H9 (cell line): ENCODE measurements at regions not wholly inside any gene's neighbourhood (a gene's known extent, or its start where the extent isn't known, plus 50 kb on each side); places are given as distances from the start of the nearest gene placed in this dataset.

ENCODE experiments used
- DNase-seq: peaks from one replicate; pipeline ENCODE4 v3.0.0-alpha.2; 2017
- H2AFZ ChIP-seq: one replicate; pipeline ENCODE4 v1.6.1; 2013; ENCODE audit warnings: mild to moderate bottlenecking, low read length, control low read depth, moderate library complexity
- H2AK5ac ChIP-seq: 2 replicates; pipeline ENCODE4 v1.6.1; 2013; ENCODE audit warnings: low read length, control low read depth, mixed read lengths; ENCODE audit not compliant: insufficient read length
- H2BK120ac ChIP-seq: one replicate; pipeline ENCODE4 v1.6.1; 2013; ENCODE audit warnings: low read depth, mild to moderate bottlenecking, low read length, control low read depth, inconsistent platforms; ENCODE audit not compliant: poor library complexity, severe bottlenecking
- H2BK12ac ChIP-seq: 2 replicates; pipeline ENCODE4 v1.6.1; 2013; ENCODE audit warnings: low read length, control low read depth, mixed read lengths, low read depth; ENCODE audit not compliant: insufficient read length
- H2BK15ac ChIP-seq: 2 replicates; pipeline ENCODE4 v1.6.1; 2013; ENCODE audit warnings: low read depth, low read length, control low read depth
- H2BK20ac ChIP-seq: one replicate; pipeline ENCODE4 v1.6.1; 2013; ENCODE audit warnings: low read depth, mild to moderate bottlenecking, low read length, control low read depth, inconsistent platforms; ENCODE audit not compliant: poor library complexity, severe bottlenecking
- H2BK5ac ChIP-seq: 2 replicates; pipeline ENCODE4 v1.6.1; 2013; ENCODE audit warnings: low read length, control low read depth, mixed read lengths; ENCODE audit not compliant: insufficient read length
- H3K14ac ChIP-seq: 2 replicates; pipeline ENCODE4 v1.6.1; 2013; ENCODE audit warnings: low read length, control low read depth; ENCODE audit not compliant: insufficient read depth
- H3K18ac ChIP-seq: 2 replicates; pipeline ENCODE4 v1.6.1; 2013; ENCODE audit warnings: low read depth, mild to moderate bottlenecking, mixed read lengths, low read length, control low read depth; ENCODE audit not compliant: insufficient read length
- H3K23ac ChIP-seq: 2 replicates; pipeline ENCODE4 v1.6.1; 2013; ENCODE audit warnings: low read length, control low read depth, mixed read lengths, low read depth; ENCODE audit not compliant: insufficient read length
- H3K23me2 ChIP-seq: 2 replicates; pipeline ENCODE4 v1.6.1; 2013; ENCODE audit warnings: low read depth, mild to moderate bottlenecking, mixed read lengths, low read length, control low read depth; ENCODE audit not compliant: insufficient read length, poor library complexity, severe bottlenecking
- H3K27ac ChIP-seq: 2 replicates; pipeline ENCODE4 v1.5.1; 2013; ENCODE audit warnings: low read length, control low read depth, mixed read lengths, low read depth; ENCODE audit not compliant: insufficient read length
- H3K27me3 ChIP-seq: 2 replicates; pipeline ENCODE4 v1.6.1; 2013; ENCODE audit warnings: low read length, control low read depth, inconsistent platforms; ENCODE audit not compliant: insufficient read depth
- H3K4ac ChIP-seq: 2 replicates; pipeline ENCODE4 v1.6.1; 2013; ENCODE audit warnings: low read depth, mild to moderate bottlenecking, control low read depth, inconsistent platforms, low read length, moderate library complexity
- H3K4me1 ChIP-seq: 2 replicates; pipeline ENCODE4 v1.6.1; 2013; ENCODE audit warnings: low read length, control low read depth, inconsistent platforms; ENCODE audit not compliant: insufficient read depth
- H3K4me2 ChIP-seq: 2 replicates; pipeline ENCODE4 v1.6.1; 2013; ENCODE audit warnings: low read length, control low read depth, mixed read lengths; ENCODE audit not compliant: insufficient read length, insufficient read depth
- H3K56ac ChIP-seq: 2 replicates; pipeline ENCODE4 v1.6.1; 2013; ENCODE audit warnings: low read depth, mild to moderate bottlenecking, mixed read lengths, low read length, control low read depth; ENCODE audit not compliant: insufficient read length
- H3K79me1 ChIP-seq: 2 replicates; pipeline ENCODE4 v1.6.1; 2013; ENCODE audit warnings: low read depth, mild to moderate bottlenecking, moderate library complexity, low read length, control low read depth, inconsistent platforms; ENCODE audit not compliant: insufficient read depth, poor library complexity, severe bottlenecking
- H3K79me2 ChIP-seq: 2 replicates; pipeline ENCODE4 v1.6.1; 2013; ENCODE audit warnings: low read length, control low read depth, inconsistent platforms; ENCODE audit not compliant: insufficient read depth
- H3K9ac ChIP-seq: 2 replicates; pipeline ENCODE4 v1.6.1; 2013; ENCODE audit warnings: low read length, control low read depth, mixed read lengths; ENCODE audit not compliant: insufficient read length; ENCODE audit errors: extremely low read depth
- H3K9me3 ChIP-seq: one replicate; pipeline ENCODE4 v1.6.1; 2013; ENCODE audit warnings: low read depth, low read length, inconsistent platforms; ENCODE audit not compliant: control insufficient read depth
- H3T11ph ChIP-seq: one replicate; pipeline ENCODE4 v1.6.1; 2013; ENCODE audit warnings: mild to moderate bottlenecking, low read length, control low read depth, inconsistent platforms
- H4K20me1 ChIP-seq: one replicate; pipeline ENCODE4 v1.6.1; 2013; ENCODE audit not compliant: control insufficient read depth, insufficient read length, insufficient read depth
- H4K5ac ChIP-seq: 2 replicates; pipeline ENCODE4 v1.6.1; 2013; ENCODE audit warnings: low read depth, mild to moderate bottlenecking, mixed read lengths, low read length, control low read depth; ENCODE audit not compliant: insufficient read length
- H4K8ac ChIP-seq: replicated peaks from 2 replicates; pipeline ENCODE4 v1.6.1; 2013; ENCODE audit warnings: low read length, control low read depth, mixed read lengths, low read depth; ENCODE audit not compliant: insufficient read length
- H4K91ac ChIP-seq: 2 replicates; pipeline ENCODE4 v1.6.1; 2013; ENCODE audit warnings: low read depth, mild to moderate bottlenecking, moderate library complexity, mixed read lengths, low read length, control low read depth; ENCODE audit not compliant: insufficient read length
- H3K27ac Mint-ChIP-seq, 3 experiments: 2 replicates in 2 of 3; 3 replicates in 1 of 3; pipeline ENCODE4 v1.8.0; 2020 to 2021; ENCODE audit warnings: mixed read lengths in 3 of 3, mild to moderate bottlenecking in 1 of 3, moderate library complexity in 1 of 3
- H3K27me3 Mint-ChIP-seq: 2 replicates; pipeline ENCODE4 v1.8.0; 2021; ENCODE audit warnings: low read depth, mild to moderate bottlenecking, moderate library complexity, mixed read lengths
- H3K36me3 Mint-ChIP-seq, 3 experiments: 2 replicates in 2 of 3; 3 replicates in 1 of 3; pipeline ENCODE4 v1.8.0; 2020 to 2021; ENCODE audit warnings: low read depth in 3 of 3, mixed read lengths in 3 of 3; ENCODE audit not compliant: insufficient read depth in 1 of 3
- H3K4me1 Mint-ChIP-seq, 2 experiments: 2 replicates each; pipeline ENCODE4 v1.8.0; 2020; ENCODE audit warnings: mixed read lengths in 2 of 2
- H3K4me3 Mint-ChIP-seq, 2 experiments: 2 replicates in 1 of 2; 3 replicates in 1 of 2; pipeline ENCODE4 v1.8.0; 2020 to 2021; ENCODE audit warnings: mild to moderate bottlenecking in 2 of 2, mixed read lengths in 2 of 2, moderate library complexity in 1 of 2
- H3K9me3 Mint-ChIP-seq, 2 experiments: 2 replicates in 1 of 2; 3 replicates in 1 of 2; pipeline ENCODE4 v1.8.0; 2020; ENCODE audit warnings: mild to moderate bottlenecking in 2 of 2, mixed read lengths in 2 of 2, moderate library complexity in 1 of 2
- WGBS: extraction: QIAGEN DNeasy Blood & Tissue Kit; methylation state at CpG from one replicate; pipeline ENCODE4 v1.1.7; 2013; ENCODE audit warnings: missing lambda C conversion rate, low lambda C conversion rate, mixed read lengths; ENCODE audit not compliant: insufficient read length; ENCODE audit errors: extremely low coverage; 5-methylcytosine and 5-hydroxymethylcytosine counted together
- TF ChIP-seq, protein P1 (sequence below): fragments of 200-600 bp; sonication (generic); conservative IDR thresholded peaks from 3 replicates; pipeline ENCODE4 v1.8.0; 2021; ENCODE audit warnings: antibody characterized with exemption, mild to moderate bottlenecking

DNA sequence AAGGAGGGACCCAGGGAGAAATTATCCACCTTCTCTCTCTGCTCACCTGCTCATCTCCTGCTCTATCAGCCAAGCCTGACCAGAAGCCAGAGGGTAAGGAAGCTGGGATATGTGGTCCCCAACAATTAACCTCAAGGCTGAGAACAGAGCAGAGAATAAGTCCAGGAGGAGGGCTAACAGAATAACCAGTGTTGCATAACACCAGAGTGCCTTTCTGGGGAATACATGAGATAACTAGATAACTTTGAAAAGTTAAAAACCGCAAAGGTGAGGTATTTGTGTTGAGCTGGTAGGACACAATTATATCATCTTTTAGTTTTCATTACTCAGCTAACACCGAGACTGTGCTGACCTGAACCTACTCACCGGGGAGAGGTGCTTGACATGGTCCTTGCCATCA, 180.8 kb downstream of the SALL1 start:
- no CpG with 5 or more reads among the region's 3 CpGs for WGBS
- Histone ChIP-seq H3K9me3 (no peaks in the 10 kb centered on the region), H2BK5ac (no peak overlapping the region), H4K8ac (no peak overlapping the region), H3K56ac (no peak overlapping the region), H2BK20ac (no peak overlapping the region), H3K23me2 (no peaks in the 10 kb centered on the region), H3K18ac (no peak overlapping the region), H3K9ac (no peak overlapping the region), H2BK120ac (no peak overlapping the region), H3T11ph (no peak overlapping the region), H4K5ac (no peak overlapping the region), H2BK12ac (no peak overlapping the region), H3K79me2 (no peaks in the 10 kb centered on the region), H3K79me1 (no peaks in the 10 kb centered on the region), H3K4me2 (no peak overlapping the region), H3K27ac (no peak overlapping the region), H3K27me3 (no peaks in the 10 kb centered on the region), H2BK15ac (no peak overlapping the region), H3K23ac (no peak overlapping the region), H2AK5ac (no peak overlapping the region), H3K4ac (no peak overlapping the region), H4K20me1 (no peaks in the 10 kb centered on the region), H4K91ac (no peak overlapping the region), H2AFZ (no peak overlapping the region), H3K4me1 (no peaks in the 10 kb centered on the region), H3K14ac (no peak overlapping the region)
- Mint-ChIP-seq H3K4me3 (no peak overlapping the region), H3K27ac (no peak overlapping the region), H3K27me3 (peaks cover 13% of the 10 kb centered on the region), H3K4me1 (peaks cover 0 to 3% of the 10 kb centered on the region in 2 experiments; a peak in 1 of 4 replicates), H3K36me3 (peaks cover 0 to 5% (median 0%) of the 10 kb centered on the region in 3 experiments; a peak in 1 of 7 replicates), H3K9me3 (peaks cover 4 to 7% of the 10 kb centered on the region in 2 experiments; a peak in 3 of 5 replicates)
- TF ChIP-seq, protein P1, sequence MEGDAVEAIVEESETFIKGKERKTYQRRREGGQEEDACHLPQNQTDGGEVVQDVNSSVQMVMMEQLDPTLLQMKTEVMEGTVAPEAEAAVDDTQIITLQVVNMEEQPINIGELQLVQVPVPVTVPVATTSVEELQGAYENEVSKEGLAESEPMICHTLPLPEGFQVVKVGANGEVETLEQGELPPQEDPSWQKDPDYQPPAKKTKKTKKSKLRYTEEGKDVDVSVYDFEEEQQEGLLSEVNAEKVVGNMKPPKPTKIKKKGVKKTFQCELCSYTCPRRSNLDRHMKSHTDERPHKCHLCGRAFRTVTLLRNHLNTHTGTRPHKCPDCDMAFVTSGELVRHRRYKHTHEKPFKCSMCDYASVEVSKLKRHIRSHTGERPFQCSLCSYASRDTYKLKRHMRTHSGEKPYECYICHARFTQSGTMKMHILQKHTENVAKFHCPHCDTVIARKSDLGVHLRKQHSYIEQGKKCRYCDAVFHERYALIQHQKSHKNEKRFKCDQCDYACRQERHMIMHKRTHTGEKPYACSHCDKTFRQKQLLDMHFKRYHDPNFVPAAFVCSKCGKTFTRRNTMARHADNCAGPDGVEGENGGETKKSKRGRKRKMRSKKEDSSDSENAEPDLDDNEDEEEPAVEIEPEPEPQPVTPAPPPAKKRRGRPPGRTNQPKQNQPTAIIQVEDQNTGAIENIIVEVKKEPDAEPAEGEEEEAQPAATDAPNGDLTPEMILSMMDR, result no peak
- no peak for DNase-seq
